ENCODE measurements at regions not wholly inside any gene's neighbourhood (a gene's known extent, or its start where the extent isn't known, plus 50 kb on each side); places are given as distances from the start of the nearest gene placed in this dataset.
A peak's percentile ranks its signal among the peaks of the same experiment; 100 is the strongest.

GRCh38 chr21:20283836-20284235 lies 714.4 kb upstream of the NCAM2 start:
- no peak for DNase-seq

GRCh38 chr21:20292280-20292679 lies 705.9 kb upstream of the NCAM2 start:
- no peak for DNase-seq

- peak; percentile 7 to 9 for DNase-seq
Measured at GRCh38 chr21:20292854-20293253, 705.4 kb upstream of the NCAM2 start.

- DNase-seq: no peak
Measured at GRCh38 chr21:20301395-20301794, 696.8 kb upstream of the NCAM2 start.

GRCh38 chr21:20302084-20302483 lies 696.1 kb upstream of the NCAM2 start:
- DNase-seq: no peak

GRCh38 chr21:20306836-20307235 lies 691.4 kb upstream of the NCAM2 start:
- DNase-seq: no peak

GRCh38 chr21:20308586-20309315 lies 689.5 kb upstream of the NCAM2 start:
- DNase-seq: peak; percentile 15 to 35

GRCh38 chr21:20311234-20311787 lies 686.9 kb upstream of the NCAM2 start:
- no peak for DNase-seq

- DNase-seq: no peak
Measured at GRCh38 chr21:20313013-20313412, 685.2 kb upstream of the NCAM2 start.

- no peak for DNase-seq
Measured at GRCh38 chr21:20315042-20315441, 683.2 kb upstream of the NCAM2 start.

GRCh38 chr21:20329636-20330035 lies 668.6 kb upstream of the NCAM2 start:
- no peak for DNase-seq

GRCh38 chr21:20330652-20331051 lies 667.6 kb upstream of the NCAM2 start:
- DNase-seq: no peak

GRCh38 chr21:20334585-20334984 lies 663.6 kb upstream of the NCAM2 start:
- DNase-seq: no peak

GRCh38 chr21:20341431-20341830 lies 656.8 kb upstream of the NCAM2 start:
- no peak for DNase-seq

- DNase-seq: no peak
Measured at GRCh38 chr21:20343186-20343585, 655.0 kb upstream of the NCAM2 start.

- no peak for DNase-seq
Measured at GRCh38 chr21:20351138-20351537, 647.1 kb upstream of the NCAM2 start.

GRCh38 chr21:20353351-20353750 lies 644.9 kb upstream of the NCAM2 start:
- DNase-seq: no peak

- no peak for DNase-seq
Measured at GRCh38 chr21:20373031-20373430, 625.2 kb upstream of the NCAM2 start.

GRCh38 chr21:20377250-20377649 lies 621.0 kb upstream of the NCAM2 start:
- DNase-seq: peak; percentile 32 to 80

- no peak for DNase-seq
Measured at GRCh38 chr21:20388400-20388799, 609.8 kb upstream of the NCAM2 start.

GRCh38 chr21:20396798-20397197 lies 601.4 kb upstream of the NCAM2 start:
- DNase-seq: no peak

- no peak for DNase-seq
Measured at GRCh38 chr21:20404915-20405314, 593.3 kb upstream of the NCAM2 start.

- no peak for DNase-seq
Measured at GRCh38 chr21:20418353-20418752, 579.9 kb upstream of the NCAM2 start.

GRCh38 chr21:20419772-20420171 lies 578.4 kb upstream of the NCAM2 start:
- DNase-seq: no peak

GRCh38 chr21:20424943-20425342 lies 573.3 kb upstream of the NCAM2 start:
- no peak for DNase-seq

Measured in inflammatory macrophage (primary cell).